ENCODE measurements at regions not wholly inside any gene's neighbourhood (a gene's known extent, or its start where the extent isn't known, plus 50 kb on each side); places are given as distances from the start of the nearest gene placed in this dataset.

DNA sequence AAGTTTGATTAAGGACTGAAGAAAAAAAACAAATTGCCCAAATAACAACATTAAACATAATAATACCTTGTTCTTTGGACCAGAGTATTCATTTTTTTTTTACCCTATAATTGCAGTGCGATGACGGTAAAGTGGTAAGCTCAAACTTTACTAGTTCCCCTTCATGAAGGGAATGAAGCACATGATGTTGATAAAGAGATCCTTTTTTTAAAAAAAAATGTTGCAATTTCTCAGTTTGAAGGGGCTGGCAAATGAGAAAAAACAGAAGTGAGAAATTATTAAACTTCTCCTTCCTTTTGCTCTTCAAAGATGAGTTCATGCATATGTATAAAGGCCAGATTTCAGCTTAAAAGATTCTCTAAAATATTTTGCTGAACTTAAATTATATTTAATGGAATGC, 231.7 kb downstream of the C4orf33 start:
- Histone ChIP-seq H2AFZ (ENCODE audit: low read length) (no peak overlapping the region), H3K27ac (ENCODE audit: low read depth, low read length) (no peak overlapping the region), H3K36me3 (ENCODE audit: insufficient read depth, low read length) (no peaks in the 10 kb centered on the region), H3K9me3 (ENCODE audit: low read depth, low read length) (no peaks in the 10 kb centered on the region), H3K27me3 (ENCODE audit: insufficient read depth, low read length) (no peaks in the 10 kb centered on the region), H3K79me2 (ENCODE audit: insufficient read depth, low read length) (no peaks in the 10 kb centered on the region), H3K4me1 (ENCODE audit: insufficient read depth, low read length) (no peaks in the 10 kb centered on the region), H3K4me2 (ENCODE audit: insufficient read depth, low read length) (no peak overlapping the region), H4K20me1 (ENCODE audit: insufficient read depth, low read length) (no peaks in the 10 kb centered on the region), H3K4me3 (ENCODE audit: insufficient read depth, low read length) (no peak overlapping the region)
- no peak for DNase-seq (ENCODE audit: insufficient read length, low spot score, missing footprints)
- TF ChIP-seq, protein P1, sequence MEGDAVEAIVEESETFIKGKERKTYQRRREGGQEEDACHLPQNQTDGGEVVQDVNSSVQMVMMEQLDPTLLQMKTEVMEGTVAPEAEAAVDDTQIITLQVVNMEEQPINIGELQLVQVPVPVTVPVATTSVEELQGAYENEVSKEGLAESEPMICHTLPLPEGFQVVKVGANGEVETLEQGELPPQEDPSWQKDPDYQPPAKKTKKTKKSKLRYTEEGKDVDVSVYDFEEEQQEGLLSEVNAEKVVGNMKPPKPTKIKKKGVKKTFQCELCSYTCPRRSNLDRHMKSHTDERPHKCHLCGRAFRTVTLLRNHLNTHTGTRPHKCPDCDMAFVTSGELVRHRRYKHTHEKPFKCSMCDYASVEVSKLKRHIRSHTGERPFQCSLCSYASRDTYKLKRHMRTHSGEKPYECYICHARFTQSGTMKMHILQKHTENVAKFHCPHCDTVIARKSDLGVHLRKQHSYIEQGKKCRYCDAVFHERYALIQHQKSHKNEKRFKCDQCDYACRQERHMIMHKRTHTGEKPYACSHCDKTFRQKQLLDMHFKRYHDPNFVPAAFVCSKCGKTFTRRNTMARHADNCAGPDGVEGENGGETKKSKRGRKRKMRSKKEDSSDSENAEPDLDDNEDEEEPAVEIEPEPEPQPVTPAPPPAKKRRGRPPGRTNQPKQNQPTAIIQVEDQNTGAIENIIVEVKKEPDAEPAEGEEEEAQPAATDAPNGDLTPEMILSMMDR (IDR thresholded peaks at IDR 0.05; ENCODE audit: extremely low read depth, low read depth, low read length) = no peak

DNA sequence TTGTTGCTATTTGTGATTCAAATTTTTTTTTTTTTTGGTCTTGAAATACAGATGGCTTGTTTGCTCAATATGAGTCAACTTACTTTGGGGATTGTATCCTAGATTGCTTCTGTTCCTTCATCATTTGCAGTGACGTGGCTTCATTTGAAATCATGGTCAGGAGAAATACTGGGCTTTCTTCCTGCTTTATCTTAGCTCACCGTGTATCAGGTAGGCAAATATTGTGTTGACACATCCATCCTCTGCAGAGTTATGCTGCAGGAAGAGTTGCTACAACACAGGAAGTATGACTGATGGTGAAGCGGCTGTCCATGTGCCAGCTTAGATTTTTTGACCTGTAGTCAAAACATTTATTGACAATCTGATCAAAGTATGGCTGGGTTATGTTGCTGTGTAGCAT, 232.2 kb downstream of the C4orf33 start:
- no peaks in the 10 kb centered on the region for H3K9me3 ChIP-seq (ENCODE audit: low read depth, low read length)
- H2AFZ ChIP-seq (ENCODE audit: low read length) = no peak overlapping the region
- no peaks in the 10 kb centered on the region for H3K36me3 ChIP-seq (ENCODE audit: insufficient read depth, low read length)
- no peak overlapping the region for H3K4me3 ChIP-seq (ENCODE audit: insufficient read depth, low read length)
- DNase-seq (ENCODE audit: insufficient read length, low spot score, missing footprints) = no peak
- H3K27ac ChIP-seq (ENCODE audit: low read depth, low read length) = no peak overlapping the region
- H3K4me2 ChIP-seq (ENCODE audit: insufficient read depth, low read length) = no peak overlapping the region
- TF ChIP-seq, protein P1 (IDR thresholded peaks at IDR 0.05; ENCODE audit: extremely low read depth, low read depth, low read length) = no peak
- no peaks in the 10 kb centered on the region for H3K27me3 ChIP-seq (ENCODE audit: insufficient read depth, low read length)
- no peaks in the 10 kb centered on the region for H3K79me2 ChIP-seq (ENCODE audit: insufficient read depth, low read length)
- no peaks in the 10 kb centered on the region for H4K20me1 ChIP-seq (ENCODE audit: insufficient read depth, low read length)
- no peaks in the 10 kb centered on the region for H3K4me1 ChIP-seq (ENCODE audit: insufficient read depth, low read length)

DNA sequence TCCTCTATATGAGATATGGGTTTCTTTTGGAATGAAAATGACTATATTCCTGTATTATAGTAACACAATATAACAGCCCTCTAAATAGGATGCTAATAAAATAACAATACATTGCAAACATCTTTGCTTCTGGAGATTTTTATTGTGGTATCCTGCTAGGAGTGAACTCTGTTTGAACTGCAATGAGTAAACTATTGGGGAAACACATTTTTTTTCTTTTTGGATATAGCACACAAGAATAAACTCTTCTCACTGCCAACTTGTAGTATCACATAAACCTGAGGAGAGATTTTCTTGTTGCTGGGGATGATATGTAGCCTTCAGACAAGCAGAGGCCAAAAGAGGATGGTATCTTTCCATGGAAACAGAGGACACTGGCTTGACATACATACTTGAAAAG, 238.2 kb downstream of the C4orf33 start:
- H2AFZ ChIP-seq (ENCODE audit: low read length) = no peak overlapping the region
- no peak for DNase-seq (ENCODE audit: insufficient read length, low spot score, missing footprints)
- H3K27me3 ChIP-seq (ENCODE audit: insufficient read depth, low read length) = no peaks in the 10 kb centered on the region
- H3K4me2 ChIP-seq (ENCODE audit: insufficient read depth, low read length) = no peak overlapping the region
- no peak overlapping the region for H3K27ac ChIP-seq (ENCODE audit: low read depth, low read length)
- TF ChIP-seq, protein P1 (IDR thresholded peaks at IDR 0.05; ENCODE audit: extremely low read depth, low read depth, low read length) = no peak
- H4K20me1 ChIP-seq (ENCODE audit: insufficient read depth, low read length) = no peaks in the 10 kb centered on the region
- no peaks in the 10 kb centered on the region for H3K79me2 ChIP-seq (ENCODE audit: insufficient read depth, low read length)
- no peaks in the 10 kb centered on the region for H3K36me3 ChIP-seq (ENCODE audit: insufficient read depth, low read length)
- H3K4me3 ChIP-seq (ENCODE audit: insufficient read depth, low read length) = no peak overlapping the region
- H3K4me1 ChIP-seq (ENCODE audit: insufficient read depth, low read length) = no peaks in the 10 kb centered on the region
- no peaks in the 10 kb centered on the region for H3K9me3 ChIP-seq (ENCODE audit: low read depth, low read length)

DNA sequence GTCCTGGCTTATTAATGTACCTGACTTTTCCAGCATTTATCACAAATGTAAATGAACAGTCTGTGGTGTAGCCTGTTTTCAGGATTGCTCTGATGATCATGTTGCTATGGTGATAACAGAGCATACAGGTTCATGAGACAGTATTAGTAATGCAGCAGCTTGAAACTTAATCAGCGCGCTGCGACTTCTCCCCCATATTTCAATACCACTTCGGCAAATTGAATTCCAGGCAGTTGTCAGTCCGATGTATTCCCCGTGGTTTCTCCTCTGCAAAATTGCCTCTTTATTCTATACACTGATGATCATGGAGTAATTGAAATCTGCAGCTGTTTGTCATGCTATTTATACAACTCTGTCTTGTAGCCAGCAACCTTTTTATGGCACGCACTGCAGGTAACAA, 239.3 kb downstream of the C4orf33 start:
- no peaks in the 10 kb centered on the region for H4K20me1 ChIP-seq (ENCODE audit: insufficient read depth, low read length)
- no peak for DNase-seq (ENCODE audit: insufficient read length, low spot score, missing footprints)
- no peaks in the 10 kb centered on the region for H3K4me1 ChIP-seq (ENCODE audit: insufficient read depth, low read length)
- H3K4me2 ChIP-seq (ENCODE audit: insufficient read depth, low read length) = no peak overlapping the region
- H3K9me3 ChIP-seq (ENCODE audit: low read depth, low read length) = no peaks in the 10 kb centered on the region
- TF ChIP-seq, protein P1 (IDR thresholded peaks at IDR 0.05; ENCODE audit: extremely low read depth, low read depth, low read length) = no peak
- no peak overlapping the region for H3K27ac ChIP-seq (ENCODE audit: low read depth, low read length)
- no peak overlapping the region for H3K4me3 ChIP-seq (ENCODE audit: insufficient read depth, low read length)
- no peaks in the 10 kb centered on the region for H3K79me2 ChIP-seq (ENCODE audit: insufficient read depth, low read length)
- no peaks in the 10 kb centered on the region for H3K36me3 ChIP-seq (ENCODE audit: insufficient read depth, low read length)
- no peak overlapping the region for H2AFZ ChIP-seq (ENCODE audit: low read length)
- no peaks in the 10 kb centered on the region for H3K27me3 ChIP-seq (ENCODE audit: insufficient read depth, low read length)
